Putamen (tissue), 1 donor: ENCODE measurements at regions not wholly inside any gene's neighbourhood (a gene's known extent, or its start where the extent isn't known, plus 50 kb on each side); places are given as distances from the start of the nearest gene placed in this dataset.

ENCODE experiments used
- DNase-seq: peaks from one replicate; pipeline ENCODE4 v3.0.0-alpha.2; 2016; ENCODE audit warnings: low spot score

DNA sequence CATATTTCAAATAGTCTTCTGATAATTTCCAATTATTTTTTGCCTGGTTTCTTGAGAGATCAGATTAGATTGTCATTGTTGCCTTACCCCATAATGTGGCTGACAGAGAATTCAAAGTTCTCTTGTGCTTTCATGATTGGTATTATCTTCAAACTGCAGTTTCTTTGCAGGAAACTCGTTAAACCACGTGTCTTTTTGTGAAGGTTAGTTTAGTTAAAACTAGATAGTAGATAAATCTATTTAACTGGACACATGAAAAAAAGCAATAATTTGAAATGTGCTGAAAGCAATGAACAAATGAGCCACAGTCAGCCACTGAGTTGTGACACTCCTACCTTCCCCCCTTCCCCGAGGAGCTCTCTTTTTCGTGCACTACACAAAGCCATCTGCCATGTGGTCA lies 327.5 kb upstream of the UMPS start:
- DNase-seq, result no peak

DNA sequence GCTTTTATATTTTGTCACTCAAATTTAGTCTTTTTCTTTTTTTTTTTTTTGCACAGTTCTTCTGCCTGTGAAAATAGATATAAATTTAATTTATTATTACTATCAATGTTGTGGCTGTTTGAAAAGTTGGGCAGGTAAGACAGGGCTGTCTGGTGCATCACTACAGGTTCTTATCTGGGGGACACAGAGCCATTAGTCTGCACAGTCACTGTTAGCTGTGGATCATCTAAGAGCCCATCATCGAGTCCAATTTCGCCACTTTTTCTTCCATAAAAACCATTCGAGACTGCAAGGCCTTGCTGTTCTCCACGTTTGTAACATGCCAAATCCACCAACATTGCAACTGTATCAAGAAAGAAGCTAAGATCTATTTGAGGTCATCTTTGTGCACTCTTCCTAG lies 325.6 kb upstream of the UMPS start:
- DNase-seq, result no peak

DNA sequence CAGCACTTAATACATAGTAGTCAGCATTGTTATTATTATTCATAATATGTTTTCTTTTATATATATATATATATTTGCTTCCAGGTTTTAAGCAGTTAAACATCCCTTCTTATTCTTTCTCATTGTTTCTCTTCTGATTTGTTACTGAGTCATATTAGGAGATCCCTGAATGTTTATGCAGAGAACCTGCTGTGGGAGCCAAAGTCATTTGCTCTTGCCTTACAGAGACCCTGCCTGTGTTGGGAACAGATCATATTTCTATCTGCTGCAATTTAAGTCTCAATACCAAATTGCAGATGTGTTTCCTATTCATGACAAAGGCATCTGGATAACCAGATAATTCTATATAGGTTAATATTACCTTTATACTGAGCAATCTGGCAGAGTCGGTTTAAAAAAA lies 323.0 kb upstream of the UMPS start:
- no peak for DNase-seq

DNA sequence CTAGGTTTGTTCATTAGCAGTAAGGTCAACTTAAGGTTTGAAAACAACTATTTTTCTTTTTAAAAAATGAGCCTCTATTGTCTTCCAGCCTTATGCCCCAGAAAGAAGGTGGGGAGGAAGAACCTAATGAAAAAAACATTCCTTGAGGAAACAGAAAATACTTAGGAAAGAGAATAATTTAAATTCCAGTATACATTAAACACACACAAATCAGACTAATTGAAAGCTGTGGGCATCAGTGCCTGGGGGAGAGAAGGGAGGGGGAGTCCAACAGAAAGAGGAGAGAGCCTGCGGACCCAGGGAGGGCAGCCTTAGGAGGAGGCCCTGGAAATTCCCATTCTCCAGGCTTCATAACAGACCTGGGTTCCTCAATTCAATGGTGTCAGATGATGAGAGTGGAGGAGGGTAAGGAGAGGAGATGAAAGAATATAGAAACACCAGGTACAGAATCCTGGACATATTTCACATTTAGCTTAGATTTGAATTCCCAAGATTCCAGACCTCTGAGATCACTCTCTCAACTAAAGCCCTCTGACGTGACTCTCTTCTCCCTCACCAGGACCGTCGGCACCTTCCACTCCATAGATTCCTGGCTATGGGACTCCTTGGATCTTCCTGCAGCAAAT lies 320.5 kb upstream of the UMPS start:
- no peak for DNase-seq

DNA sequence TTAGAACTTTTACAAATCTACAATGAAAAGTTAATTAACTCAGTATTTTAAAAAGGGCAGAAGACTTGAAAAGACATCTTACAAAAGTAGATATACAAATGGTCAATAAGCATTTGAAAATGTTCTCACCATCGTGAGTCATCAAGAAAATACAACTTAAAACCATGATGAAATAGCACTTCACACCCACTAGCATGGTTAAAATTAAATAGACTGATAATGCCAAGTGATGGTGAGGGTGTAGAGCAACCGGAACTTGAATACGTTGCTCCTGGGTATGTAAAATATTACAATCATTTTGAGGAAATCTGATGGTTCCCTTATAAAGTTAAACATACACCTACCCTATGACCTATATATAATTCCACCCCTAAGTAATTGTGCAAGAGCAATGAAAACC lies 319.8 kb upstream of the UMPS start:
- DNase-seq, result no peak

DNA sequence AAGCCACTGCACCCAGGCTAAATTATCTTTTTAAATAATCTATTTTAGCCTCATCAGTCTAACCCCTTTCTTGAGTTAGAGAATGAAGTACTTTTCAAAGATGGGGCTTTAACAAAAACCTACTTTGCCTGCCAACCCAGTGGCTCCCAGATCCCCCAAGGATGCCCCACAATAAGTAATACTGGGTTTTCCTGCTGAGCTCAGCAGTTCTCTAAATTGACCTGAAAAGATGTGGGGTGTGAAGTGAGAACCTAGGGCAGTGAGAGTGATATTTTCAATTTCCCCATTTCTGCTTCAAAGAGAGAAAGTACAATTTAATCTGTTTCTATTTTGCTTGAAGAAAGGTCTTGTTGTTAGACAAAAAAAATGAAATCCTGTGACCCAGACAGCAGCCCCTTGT lies 318.5 kb upstream of the UMPS start:
- no peak for DNase-seq

DNA sequence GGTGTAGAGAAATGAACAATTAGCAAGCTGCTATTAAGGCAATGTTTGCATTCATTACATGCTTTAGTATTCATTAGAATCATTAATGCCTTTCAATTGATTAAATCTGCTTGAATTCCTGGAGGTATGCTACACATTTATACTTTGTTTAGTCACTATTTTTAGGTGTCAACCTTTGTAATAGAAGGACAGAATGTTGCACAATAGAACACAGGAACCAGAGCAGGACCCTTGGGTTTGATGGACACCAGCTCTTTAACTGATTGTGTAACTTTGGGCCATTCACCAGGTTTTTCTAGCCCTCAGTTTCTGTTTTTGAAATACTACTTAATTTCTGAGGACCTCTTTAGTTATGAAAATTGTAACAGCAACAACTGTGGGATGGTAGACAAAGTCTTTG lies 317.6 kb upstream of the UMPS start:
- no peak for DNase-seq

DNA sequence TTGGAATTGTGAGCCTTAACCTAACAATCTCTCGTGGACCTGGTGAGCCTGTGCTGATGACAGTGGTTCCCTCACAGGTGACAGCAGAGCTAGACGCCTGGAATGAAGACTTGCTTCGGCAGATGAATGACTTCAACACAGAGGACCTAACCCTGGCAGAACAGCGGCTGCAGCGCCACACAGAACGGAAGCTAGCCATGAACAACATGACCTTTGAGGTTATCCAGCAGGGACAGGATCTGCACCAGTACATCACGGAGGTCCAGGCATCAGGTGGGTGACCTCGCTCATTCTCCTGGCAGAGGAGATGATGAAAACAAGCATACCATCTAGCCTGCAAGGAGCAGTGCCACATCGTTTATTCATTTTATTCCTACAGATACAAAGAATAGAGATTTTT lies 316.9 kb upstream of the UMPS start:
- no peak for DNase-seq

DNA sequence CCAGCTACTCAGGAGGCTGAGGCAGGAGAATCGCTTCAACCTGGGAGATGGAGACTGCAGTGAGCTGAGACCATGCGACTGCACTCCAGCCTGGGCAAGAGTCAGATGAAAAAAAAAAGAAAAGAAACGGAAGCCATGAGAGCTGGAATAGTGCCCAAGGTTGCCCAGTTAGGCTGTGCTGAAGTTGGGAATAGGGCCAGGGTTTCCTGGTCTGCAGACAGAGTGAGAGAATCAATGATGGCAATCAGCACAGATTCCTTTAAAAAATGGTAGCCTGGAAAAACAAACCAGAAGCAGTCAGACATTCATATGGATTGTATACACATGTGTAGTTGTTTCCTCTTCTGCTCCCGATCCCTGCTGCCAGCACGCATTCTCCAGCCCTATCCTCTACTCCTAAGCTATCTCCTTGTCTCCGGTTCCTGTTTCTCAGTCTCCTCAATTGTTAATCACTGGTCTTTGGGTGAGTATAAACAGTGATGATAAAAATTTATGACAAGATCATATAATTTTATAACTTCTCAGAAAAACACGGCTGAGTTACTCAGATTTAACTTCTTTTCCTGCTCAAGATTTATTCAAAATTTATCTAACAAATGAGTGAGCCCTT lies 316.2 kb upstream of the UMPS start:
- DNase-seq, result no peak

DNA sequence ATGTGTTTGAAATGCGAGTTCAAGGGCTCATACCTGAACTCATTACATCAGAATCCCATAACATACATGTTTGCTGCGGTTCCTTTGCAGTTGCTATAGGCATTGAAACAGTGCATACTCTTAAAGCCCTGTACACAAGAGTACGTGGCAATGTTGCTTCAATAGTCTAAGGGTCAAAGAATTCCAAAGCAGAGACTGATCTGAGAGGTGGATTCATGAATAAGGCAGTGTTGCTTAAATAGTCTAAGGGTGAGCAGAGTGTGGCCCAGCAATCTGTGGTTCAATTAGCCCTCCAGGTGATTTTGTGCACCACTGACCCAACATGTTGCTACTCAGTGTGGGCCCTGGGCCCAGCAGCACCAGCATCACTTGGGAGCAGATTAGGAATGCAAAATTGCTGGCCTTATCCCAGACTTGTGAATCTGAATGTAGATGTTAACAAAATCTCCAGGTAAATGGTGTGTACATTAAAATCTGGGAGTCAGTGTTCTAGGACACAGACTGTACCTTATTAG lies 314.7 kb upstream of the UMPS start:
- DNase-seq, result no peak

DNA sequence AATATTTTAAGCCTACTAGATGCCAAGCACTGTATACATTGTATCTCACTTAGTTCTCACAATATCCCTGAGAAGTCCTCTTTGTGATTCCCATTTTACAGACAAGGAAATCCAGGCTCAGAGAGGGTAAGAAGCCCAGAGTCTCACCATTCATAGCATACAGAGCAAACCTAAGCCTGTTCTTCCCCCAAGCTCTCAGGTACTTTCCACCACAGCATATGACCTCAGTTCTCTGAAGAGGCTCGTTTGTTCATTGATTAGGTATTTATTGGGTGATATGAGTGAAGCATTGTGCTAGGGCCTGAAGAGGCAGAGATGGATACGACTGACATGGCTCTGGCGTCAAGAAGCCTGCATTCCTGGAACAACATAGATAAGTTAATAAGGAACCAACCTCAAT lies 310.9 kb upstream of the UMPS start:
- DNase-seq, result no peak

DNA sequence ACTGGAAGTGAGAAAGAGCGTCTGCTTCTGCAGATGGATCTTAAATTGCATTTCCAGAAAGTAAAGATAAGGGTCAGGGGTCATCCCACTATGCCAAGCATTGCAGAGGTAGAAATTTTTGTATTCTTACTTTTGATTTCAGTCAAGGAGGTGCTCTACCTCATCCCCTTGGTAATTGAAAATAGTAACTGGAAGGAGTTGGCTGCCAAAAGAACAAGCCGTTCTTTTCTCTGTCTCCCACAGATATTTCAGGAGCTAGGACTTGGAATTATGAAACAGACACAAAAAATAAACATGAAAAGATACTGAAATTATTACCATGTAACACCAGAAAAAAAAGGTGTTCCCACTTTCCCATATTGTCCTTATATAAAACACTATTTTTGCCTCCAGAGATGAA lies 309.9 kb upstream of the UMPS start:
- DNase-seq, result peak; percentile 50

DNA sequence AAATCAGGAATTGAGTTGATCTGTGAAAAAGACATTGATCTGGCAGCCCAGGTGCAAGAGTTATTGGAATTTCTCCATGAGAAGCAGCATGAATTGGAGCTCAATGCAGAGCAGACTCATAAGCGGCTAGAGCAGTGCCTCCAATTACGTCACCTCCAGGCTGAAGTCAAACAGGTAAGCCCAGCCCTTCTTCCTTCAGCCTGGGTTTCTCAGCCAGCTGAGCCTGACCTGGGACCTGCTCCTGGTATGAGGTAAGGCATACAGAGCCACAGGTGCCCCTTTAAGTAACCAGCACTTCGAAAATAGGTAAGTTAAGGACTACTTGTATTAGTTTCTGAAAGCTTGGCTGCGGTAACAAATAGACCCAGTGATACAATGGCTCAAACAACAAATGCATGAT lies 307.4 kb upstream of the UMPS start:
- no peak for DNase-seq

DNA sequence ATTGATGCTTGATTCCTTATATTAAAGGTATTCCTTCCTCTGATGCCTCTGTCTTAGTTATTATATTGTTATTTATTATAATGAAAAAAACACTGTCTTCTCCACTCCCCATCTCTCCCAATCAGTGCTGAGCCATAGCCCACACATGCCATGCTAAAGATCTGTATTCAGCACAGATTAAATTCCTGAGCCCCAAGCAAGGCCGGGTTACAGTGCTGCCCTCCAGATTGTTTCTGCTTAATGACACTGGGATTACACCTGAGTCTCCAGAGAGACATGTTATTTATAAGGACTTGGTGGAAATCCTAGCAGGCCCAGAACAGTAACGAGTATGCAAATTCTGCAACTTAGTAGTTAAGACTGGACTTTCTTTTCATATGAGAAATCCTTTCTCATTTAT lies 305.9 kb upstream of the UMPS start:
- DNase-seq, result no peak

DNA sequence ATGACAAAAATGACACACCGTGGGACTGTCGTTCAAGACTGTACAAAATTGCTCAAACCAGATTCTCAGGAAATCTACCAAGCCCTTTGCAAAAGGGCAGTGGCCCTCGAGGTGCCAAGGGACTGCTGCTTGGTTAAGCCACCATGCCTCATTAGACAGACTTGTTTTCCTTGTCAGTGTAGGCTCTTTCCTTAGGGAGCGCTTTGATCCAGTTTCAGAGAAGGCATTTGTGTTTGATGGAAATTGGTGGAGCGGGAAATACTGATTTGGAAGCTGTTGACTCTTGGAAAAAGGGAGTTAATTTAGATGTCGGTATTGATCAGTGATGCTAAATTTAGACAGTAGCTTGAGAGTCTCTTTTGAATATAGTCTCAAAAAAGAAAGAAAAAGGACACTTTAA lies 304.3 kb upstream of the UMPS start:
- no peak for DNase-seq

DNA sequence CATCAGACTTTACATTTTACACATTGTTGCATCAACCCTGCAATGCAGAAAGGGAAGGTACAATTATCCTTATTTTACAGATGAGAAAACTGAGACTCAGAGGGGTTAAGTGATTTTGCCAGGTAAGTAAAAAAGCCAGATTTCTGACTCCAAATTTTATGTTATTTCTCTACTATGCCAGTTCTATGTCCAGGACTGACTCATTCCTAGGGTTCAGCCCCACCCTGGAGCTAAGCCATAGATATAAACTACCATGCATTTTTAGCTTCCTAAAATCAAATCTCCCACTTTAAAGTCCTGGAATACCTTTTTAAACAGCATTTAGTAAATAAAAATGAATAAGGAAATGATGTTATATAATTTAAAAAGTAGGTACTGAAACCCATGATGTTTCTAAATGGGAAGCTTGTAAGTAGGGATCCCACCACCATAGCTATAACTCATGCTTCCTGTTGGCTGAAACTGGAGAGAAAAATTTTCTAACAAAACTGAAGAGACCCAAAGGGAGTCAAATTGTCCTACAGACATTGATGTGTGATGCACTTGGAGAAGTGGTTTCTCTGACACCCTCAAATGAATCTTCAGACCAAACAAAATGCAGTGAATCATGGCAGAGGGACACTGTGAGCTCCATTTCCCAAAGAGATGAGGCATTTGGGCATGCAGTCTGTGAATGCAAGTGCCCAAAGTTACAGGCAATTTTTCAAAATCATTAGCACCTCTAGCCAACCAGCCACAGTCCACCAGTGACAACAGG lies 301.7 kb upstream of the UMPS start:
- no peak for DNase-seq

DNA sequence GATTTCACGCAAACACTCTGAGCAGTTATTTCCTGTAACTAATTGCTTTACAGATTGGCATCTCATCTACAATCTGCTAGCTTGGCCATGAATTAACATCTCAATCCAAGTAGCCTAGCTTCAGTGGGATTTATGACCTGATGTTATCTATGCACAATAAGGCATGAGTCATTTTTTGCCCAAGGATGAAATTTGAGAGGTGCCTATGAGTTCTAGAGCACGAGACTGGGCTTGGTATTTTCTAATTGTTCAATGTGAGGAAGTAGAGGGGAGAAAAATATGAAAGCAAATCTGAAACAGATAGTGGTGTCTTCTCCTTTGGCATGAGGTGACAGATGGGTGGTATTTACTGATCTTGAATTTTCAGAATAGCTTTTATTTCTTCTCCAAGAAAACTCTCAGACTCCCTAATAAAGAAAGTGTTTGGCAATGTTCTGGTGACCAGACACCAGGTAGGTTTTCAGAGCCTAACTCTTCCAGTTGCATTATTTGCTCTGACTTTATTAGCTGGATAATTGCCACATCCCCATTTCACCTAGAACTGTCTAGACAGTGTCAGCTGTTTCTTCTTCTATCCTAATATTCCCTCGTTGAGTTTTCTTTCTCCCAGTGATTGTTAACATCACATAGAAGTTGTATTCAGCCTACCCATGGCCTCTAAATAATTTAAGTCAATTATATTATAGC lies 301.0 kb upstream of the UMPS start:
- DNase-seq, result no peak

DNA sequence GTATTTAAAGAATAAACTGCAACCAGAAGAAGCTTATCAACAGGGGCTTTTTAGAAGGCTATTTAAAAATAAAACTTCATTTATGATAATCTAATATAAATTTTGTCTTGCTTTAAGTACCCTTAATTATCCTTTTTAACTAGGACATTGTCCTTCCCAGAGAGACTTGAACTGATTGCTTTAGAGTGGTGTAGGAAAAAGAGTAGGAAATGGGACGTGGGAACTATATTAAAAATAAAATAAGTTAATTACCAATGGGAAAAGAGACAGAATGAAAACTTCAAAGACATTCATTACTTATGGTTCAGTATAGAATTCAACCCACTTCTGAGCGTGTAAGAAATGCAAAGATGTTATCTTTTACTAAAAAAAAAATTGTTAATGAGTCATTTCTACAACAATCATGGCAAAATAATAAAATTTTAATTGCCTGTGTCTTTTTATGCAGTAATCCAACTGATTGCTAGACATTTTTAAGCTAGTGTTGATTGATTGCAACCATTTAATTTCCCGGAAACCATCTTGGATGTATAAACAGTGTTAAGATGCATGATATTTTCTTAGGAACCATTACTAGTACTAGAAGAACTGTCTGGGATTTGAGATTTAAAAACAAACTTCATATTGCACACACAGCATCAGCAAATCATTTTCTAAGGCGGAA lies 298.8 kb upstream of the UMPS start:
- DNase-seq, result no peak

DNA sequence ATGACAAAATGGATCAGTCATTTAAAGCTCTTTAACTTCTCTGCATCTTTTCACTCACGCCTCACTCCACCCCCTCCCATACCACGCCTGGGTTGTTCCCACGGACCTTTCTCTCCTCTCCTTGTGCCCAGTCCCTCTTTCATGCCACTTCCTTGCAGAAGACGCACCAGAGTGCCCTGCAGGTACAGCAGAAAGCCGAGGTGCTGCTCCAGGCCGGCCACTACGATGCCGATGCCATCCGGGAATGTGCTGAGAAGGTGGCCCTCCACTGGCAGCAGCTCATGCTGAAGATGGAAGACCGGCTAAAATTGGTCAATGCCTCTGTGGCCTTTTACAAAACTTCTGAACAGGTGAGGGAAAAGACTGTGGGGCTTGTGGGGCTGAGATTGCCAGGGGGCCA lies 296.1 kb upstream of the UMPS start:
- DNase-seq, result no peak

DNA sequence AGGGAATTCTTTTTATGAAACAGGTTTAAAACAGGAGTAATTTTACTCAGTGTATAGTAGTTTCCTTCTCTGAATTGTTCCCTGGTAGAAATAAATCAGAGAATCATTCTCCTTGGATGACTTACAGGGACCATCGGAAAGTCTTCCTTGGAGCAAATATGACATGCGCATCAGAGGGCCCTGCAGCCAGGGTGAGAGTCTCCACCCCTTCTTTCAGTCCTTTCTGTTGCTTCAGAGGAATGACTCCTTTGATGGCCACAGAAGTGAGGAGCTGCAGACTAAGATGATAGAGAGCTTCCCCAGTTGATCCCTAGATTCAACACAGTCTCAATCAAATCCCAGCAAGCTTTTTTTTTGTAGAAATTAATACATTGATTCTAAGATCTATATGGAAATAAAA lies 294.8 kb upstream of the UMPS start:
- DNase-seq, result no peak

DNA sequence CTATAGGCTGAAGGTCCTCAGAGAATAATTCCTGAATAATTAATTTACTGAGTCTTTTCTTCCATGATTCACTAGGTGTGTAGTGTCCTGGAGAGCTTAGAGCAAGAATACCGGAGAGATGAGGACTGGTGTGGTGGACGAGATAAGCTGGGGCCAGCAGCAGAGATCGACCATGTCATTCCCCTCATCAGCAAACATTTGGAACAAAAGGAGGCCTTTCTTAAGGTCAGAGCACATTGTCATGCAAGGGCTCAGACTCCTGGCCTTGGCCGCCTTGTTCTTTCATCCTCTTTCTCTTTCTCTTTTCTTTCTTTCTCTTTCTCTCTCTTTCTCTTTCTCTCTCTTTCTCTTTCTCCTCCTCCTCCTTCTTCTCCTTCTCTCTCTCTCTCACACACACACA lies 291.4 kb upstream of the UMPS start:
- no peak for DNase-seq

DNA sequence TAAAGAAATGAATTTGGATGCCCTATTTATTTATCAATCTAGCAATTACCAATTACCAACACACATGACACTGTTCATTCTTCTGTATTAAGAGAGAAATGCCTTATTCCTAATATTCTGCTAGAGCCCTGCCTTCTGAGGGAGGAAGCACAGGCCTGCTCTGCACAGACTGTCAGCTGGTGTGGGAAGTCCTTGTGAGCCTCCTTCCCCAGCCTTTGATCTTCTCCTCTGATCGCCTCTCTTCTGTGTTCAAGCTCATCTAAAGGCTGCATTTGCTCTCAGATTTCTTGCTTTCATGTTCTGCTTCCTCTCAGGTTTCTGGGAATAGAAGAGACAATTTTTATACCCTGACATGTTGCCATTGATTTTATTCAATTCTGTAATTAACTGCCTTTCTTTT lies 290.6 kb upstream of the UMPS start:
- DNase-seq, result no peak
